ENCODE measurements at regions not wholly inside any gene's neighbourhood (a gene's known extent, or its start where the extent isn't known, plus 50 kb on each side); places are given as distances from the start of the nearest gene placed in this dataset.
"Not testable (repeated sequence)": the region's sequence is repeated elsewhere in the genome, so short reads cannot be mapped to it uniquely, and the experiment has no call there.

- DNase-seq (ENCODE audit: low read depth in 2 of 2): no peak
Observed at GRCh38 chr2:111251711-111252110, 131.0 kb downstream of the BCL2L11 start.

- DNase-seq (ENCODE audit: low read depth in 2 of 2): no peak
Observed at GRCh38 chr2:111252436-111252835, 131.7 kb downstream of the BCL2L11 start.

GRCh38 chr2:111254916-111255315 lies 134.2 kb downstream of the BCL2L11 start:
- DNase-seq (ENCODE audit: low read depth in 2 of 2): not testable (repeated sequence)

DNA sequence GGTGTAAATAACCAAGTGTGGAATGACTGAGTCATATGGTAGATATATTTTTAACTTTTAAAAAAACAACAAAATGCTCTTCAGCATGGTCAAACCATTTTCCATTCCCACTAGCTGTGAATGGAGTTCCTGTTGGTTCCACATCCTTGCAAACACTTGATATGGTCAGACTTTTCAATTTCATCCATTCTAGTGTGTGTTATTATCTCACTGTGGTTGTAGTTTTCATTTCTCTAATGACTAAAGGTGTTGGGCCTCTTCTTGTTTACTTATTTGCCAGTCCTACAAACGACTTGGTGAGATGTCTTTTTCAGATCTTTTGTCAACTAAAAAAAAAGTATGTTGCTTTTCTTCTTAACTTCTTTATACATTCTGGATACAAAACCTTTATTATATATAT lies 135.9 kb downstream of the BCL2L11 start:
- not testable (repeated sequence) for DNase-seq (ENCODE audit: low read depth in 2 of 2)

- DNase-seq (ENCODE audit: low read depth in 2 of 2): not testable (repeated sequence)
Observed at GRCh38 chr2:111257607-111258006, 136.9 kb downstream of the BCL2L11 start.

DNA sequence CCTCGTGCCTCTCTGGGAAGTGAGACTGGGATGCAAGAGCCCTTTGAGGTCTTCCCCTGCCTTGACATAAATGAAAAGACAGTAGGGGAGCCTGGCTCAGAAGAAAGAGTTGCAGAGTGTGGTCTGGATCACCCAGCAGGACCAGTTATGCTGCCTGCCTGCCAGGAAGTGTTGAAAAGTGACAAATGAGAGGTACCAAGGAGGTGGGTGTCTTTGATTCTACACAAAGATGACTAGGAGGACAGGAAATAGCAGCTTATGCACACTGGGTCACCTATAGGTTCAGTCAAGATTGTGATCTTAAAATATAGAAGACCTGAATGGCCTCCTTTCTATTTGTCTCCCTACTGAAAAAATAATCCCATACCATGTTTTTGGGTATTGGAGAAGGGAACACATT lies 137.6 kb downstream of the BCL2L11 start:
- DNase-seq (ENCODE audit: low read depth in 2 of 2): not testable (repeated sequence)

DNA sequence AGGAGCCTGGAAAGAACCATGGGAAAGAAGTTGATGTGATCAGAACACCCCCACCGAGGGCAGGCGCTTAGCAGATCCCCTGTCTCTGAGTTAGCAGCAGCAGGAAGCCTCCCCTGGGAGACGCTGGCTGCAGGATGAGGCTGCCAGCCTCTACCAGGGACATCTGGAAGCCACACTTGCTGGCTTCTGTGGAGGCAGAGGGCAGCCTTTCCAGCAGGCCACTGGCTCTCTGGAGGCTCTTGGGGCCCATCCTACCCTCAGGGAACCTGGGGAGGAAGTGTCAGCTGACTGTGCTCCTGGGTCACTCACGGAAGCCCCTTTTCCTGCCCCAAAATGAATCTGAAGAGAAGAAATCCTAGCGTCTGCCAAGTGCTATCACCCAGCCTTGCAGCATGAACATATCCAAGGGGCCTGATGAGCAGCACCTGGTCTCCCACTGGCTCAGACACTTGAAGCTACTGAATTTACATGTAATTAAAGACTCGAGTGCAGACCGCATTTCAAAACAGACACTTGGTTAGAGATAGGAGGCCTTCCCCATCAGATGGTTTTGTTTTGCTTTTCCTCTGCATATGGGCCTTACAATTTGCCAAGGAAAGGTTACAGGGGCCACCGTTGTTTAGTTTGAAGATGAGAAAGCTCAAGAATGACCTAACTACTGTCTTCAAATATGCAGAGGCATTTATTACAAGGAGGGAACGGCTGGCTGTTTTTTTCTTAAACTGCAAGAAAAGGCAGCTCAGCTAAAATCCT lies 142.1 kb downstream of the BCL2L11 start:
- not testable (repeated sequence) for DNase-seq (ENCODE audit: low read depth in 2 of 2)

GRCh38 chr2:111263380-111264017 lies 142.8 kb downstream of the BCL2L11 start:
- not testable (repeated sequence) for DNase-seq (ENCODE audit: low read depth in 2 of 2)

DNA sequence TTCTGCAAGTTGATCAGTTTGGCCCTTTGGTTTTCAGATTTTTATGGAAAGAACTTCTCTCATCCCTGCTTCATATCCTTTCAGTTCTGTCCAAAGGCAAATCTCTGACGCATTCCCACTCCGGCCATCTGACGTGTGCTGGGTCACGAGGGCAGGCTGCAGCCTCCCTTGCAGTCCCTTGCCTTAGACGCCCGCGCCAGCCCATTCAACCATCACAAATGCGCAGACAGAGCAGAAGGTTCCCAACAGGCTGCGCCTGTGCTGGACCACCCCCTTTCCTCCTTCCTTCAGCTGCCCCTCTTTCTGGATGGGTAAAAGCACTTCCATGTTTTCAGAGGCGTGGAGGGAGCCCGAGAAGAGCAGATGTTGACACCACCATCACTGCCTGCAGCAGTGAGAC lies 144.2 kb downstream of the BCL2L11 start:
- DNase-seq (ENCODE audit: low read depth in 2 of 2): not testable (repeated sequence)

DNA sequence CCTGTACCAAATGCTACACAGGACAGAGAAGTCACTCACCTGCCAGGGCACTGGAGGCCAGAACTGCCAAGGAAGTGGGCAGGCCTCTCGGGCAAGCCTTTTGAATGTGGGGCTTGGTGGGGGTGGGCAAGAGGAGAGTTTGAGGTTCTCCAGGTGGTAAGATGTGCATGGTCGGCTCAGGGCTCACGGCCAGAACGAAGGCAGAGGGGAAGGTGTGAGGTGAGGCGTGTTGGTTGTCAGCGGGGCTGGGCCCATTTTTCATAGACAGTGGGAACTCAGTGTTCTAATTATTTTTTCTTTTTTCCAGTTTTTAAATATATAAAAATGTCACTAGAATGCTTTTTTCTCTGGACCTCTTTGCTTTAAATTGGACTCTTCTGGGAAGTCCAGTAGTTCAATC lies 145.8 kb downstream of the BCL2L11 start:
- not testable (repeated sequence) for DNase-seq (ENCODE audit: low read depth in 2 of 2)

- DNase-seq (ENCODE audit: low read depth in 2 of 2): not testable (repeated sequence)
Observed at GRCh38 chr2:111267038-111267437, 146.3 kb downstream of the BCL2L11 start.

GRCh38 chr2:111269761-111270323 lies 149.1 kb downstream of the BCL2L11 start:
- not testable (repeated sequence) for DNase-seq (ENCODE audit: low read depth in 2 of 2)

GRCh38 chr2:111270569-111270968 lies 149.9 kb downstream of the BCL2L11 start:
- not testable (repeated sequence) for DNase-seq (ENCODE audit: low read depth in 2 of 2)

DNA sequence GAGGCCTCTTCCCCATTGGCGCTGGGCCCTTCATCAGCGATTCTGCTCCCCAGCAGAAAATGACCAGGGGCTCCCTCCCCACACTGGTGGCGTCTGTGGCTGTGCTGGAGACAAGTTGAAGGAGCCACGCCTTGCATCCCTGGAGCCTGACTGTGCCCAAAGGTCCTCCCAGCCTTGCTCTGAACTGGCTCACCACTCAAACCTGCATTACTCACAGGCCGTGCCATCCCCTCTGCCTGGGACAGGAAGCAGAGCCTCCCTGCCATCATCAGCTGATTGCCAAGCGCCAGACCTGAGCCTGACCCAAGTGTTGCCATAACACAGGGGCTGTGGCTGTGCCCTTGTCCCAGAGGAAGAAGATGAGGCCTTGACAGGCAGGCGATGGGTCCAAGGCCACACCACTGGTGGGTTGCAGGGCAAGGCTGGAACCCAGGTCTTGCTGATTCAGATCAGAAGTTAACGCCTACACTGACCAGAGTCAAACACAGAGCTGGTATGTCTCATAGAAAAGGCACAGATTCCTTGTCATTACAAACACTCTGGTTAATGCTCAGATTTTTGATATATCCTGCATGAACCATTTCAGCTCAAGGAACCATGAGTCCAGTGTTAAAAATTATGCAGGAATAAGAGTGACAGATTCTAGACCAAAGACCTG lies 151.1 kb downstream of the BCL2L11 start:
- not testable (repeated sequence) for DNase-seq (ENCODE audit: low read depth in 2 of 2)

DNA sequence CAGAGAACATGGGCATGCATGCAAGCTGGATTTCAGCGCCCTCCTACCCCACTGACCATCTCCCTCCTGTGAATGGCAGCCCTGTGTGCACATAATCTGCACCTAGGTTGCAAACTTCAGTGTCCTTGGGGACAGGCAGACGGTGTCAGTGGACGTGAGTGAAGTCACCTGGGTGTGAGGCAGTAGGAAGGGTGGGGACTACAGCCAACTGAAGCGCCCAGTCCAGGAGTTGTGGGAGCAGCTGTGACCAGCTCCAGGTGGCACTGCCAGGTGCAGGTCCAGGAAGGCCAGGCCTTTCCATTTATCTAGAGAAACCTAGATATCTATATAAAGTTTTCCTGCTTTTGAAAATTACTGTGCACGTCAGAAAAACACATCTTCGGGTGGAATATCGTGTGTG lies 152.3 kb downstream of the BCL2L11 start:
- DNase-seq (ENCODE audit: low read depth in 2 of 2): not testable (repeated sequence)

- DNase-seq (ENCODE audit: low read depth in 2 of 2): not testable (repeated sequence)
Observed at GRCh38 chr2:111275047-111275853, 154.5 kb downstream of the BCL2L11 start.

DNA sequence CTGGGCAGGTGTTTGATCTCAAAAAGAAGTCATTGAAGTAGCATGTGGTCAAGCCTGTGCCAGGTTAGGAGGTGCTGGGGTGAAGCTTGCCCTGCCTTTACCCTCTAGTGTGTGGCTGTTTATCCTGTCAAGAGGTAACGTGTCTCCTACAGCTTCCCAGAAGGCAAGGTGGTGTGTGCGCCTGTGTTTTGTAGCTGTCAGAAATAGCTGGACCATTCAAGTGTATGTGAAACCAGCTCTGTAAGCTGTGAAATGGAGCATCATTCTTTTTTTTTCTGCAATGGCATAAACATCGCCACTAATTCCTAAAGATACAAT lies 155.1 kb downstream of the BCL2L11 start:
- DNase-seq (ENCODE audit: low read depth in 2 of 2): not testable (repeated sequence)

- DNase-seq (ENCODE audit: low read depth in 2 of 2): not testable (repeated sequence)
Observed at GRCh38 chr2:111278133-111278532, 157.4 kb downstream of the BCL2L11 start.

- not testable (repeated sequence) for DNase-seq (ENCODE audit: low read depth in 2 of 2)
Observed at GRCh38 chr2:111280709-111281286, 160.1 kb downstream of the BCL2L11 start.

GRCh38 chr2:111282162-111282561 lies 161.4 kb downstream of the BCL2L11 start:
- not testable (repeated sequence) for DNase-seq (ENCODE audit: low read depth in 2 of 2)
